ENCODE measurements at regions not wholly inside any gene's neighbourhood (a gene's known extent, or its start where the extent isn't known, plus 50 kb on each side); places are given as distances from the start of the nearest gene placed in this dataset.

GRCh38 chr10:37681617-37681999 is 175.8 kb downstream of the ZNF248 start:
- TF ChIP-seq CTCF (conservative IDR thresholded peaks at IDR 0.05; ENCODE audit: low read length): no peak
- TF ChIP-seq EZH2phosphoT487 (IDR thresholded peaks at IDR 0.05; ENCODE audit: borderline replicate concordance): no peak

Data from Loucy (cell line).